Lower lobe of right lung (tissue), 2 donors: ENCODE measurements at regions not wholly inside any gene's neighbourhood (a gene's known extent, or its start where the extent isn't known, plus 50 kb on each side); places are given as distances from the start of the nearest gene placed in this dataset.
A peak's percentile ranks its signal among the peaks of the same experiment; 100 is the strongest.

Experiments
- ATAC-seq, 2 donors: fragments of 200-7000 bp; cut with Tn5 transposase; one replicate each; pipeline ENCODE4 v1.9.1; 2020 to 2022; ENCODE audit warnings: mild to moderate bottlenecking in 2 of 2, moderate library complexity in 2 of 2
- DNase-seq: peaks from one replicate; pipeline ENCODE4 v3.0.0-alpha.2; 2020
- H3K27ac ChIP-seq: fragments of 200-600 bp; one replicate; pipeline ENCODE4 v1.8.0; 2022
- H3K27me3 ChIP-seq: fragments of 200-600 bp; one replicate; pipeline ENCODE4 v1.8.0; 2022; ENCODE audit warnings: low read depth
- H3K36me3 ChIP-seq: fragments of 200-600 bp; one replicate; pipeline ENCODE4 v1.8.0; 2022; ENCODE audit warnings: mild to moderate bottlenecking
- H3K4me1 ChIP-seq: fragments of 200-600 bp; one replicate; pipeline ENCODE4 v1.8.0; 2022
- H3K4me3 ChIP-seq: fragments of 200-600 bp; one replicate; pipeline ENCODE4 v1.8.0; 2022; ENCODE audit warnings: mild to moderate bottlenecking
- H3K9me3 ChIP-seq: fragments of 200-600 bp; one replicate; pipeline ENCODE4 v1.8.0; 2022
- intact Hi-C: fragments of 100-400 bp; cut with DNase I; formaldehyde crosslinking; loops from one replicate; pipeline ENCODE4 v1.11.0; 2022
- TF ChIP-seq, protein P1 (sequence below): fragments of 200-600 bp; IDR thresholded peaks from one replicate; pipeline ENCODE4 v1.8.0; 2022; ENCODE audit warnings: antibody characterized with exemption, mild to moderate bottlenecking
- donor health status: DM: no; HTN: yes; CAD: no; lungs with severe emphysema.

DNA sequence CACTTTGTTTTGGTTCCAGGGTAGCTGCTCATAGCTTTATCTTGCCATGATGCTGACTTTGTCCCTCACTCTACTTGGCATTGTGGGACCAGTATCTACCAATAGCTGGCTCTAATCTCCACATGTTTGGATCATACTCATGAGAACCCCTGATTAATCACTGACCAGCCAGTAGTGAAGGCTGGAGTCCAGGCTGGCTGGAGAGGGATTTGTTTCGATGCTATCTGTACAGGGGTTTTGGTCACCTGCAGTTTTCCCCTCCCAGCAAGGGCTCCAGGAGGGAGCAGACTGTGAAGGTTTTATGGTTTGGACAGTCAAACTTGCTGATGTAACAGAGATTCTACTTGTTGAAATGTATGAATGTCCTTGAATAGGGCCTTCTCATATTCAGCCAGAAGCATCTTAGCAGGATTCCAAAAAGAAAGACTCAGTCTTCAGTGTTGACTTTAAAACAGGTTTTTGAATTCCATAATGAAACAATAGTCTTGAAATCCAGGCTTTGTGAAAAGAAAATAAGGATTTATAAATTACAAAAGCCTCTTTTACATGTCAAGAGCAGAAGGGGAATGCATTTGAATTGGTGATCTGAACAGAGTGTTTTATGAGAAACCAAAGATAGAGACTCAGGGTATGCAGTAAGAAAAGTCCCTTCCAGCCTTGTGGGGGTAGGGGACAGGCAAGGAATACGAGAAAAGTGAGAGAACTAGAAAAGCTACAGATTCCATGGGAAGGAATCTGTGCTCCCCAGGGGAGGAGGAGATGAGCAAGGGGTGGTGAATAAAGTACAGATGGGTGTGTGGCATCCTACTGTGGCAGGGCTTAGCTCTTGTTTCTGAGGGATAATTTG is 103.1 kb upstream of the SHISA3 start:
- ATAC-seq (no peak), DNase-seq (no peak)
- Histone ChIP-seq H3K9me3 (no peaks in the 10 kb centered on the region), H3K36me3 (no peaks in the 10 kb centered on the region), H3K4me3 (no peak overlapping the region), H3K27me3 (no peaks in the 10 kb centered on the region), H3K4me1 (no peaks in the 10 kb centered on the region), H3K27ac (no peak overlapping the region)
- intact Hi-C loops, result no loop called here
- TF ChIP-seq, protein P1, sequence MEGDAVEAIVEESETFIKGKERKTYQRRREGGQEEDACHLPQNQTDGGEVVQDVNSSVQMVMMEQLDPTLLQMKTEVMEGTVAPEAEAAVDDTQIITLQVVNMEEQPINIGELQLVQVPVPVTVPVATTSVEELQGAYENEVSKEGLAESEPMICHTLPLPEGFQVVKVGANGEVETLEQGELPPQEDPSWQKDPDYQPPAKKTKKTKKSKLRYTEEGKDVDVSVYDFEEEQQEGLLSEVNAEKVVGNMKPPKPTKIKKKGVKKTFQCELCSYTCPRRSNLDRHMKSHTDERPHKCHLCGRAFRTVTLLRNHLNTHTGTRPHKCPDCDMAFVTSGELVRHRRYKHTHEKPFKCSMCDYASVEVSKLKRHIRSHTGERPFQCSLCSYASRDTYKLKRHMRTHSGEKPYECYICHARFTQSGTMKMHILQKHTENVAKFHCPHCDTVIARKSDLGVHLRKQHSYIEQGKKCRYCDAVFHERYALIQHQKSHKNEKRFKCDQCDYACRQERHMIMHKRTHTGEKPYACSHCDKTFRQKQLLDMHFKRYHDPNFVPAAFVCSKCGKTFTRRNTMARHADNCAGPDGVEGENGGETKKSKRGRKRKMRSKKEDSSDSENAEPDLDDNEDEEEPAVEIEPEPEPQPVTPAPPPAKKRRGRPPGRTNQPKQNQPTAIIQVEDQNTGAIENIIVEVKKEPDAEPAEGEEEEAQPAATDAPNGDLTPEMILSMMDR, result no peak

DNA sequence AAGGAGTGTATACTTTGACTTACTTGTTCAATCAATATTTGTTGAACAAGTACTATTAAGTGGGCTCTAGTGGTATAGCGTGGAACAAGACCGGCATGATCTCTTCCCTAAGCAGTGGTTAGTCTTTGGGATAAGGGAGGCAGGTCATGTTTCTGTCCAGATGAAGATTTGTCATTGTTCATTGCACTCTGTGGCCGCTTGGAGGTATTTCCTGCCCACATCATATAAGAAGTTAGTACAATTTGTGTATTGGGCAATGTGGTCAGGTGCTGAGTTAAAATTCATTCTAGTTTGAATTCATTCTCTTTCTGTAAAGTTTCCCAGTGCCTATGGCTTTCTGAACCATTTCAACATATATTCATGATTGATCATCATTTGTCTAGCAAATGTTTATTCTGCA is 101.1 kb upstream of the SHISA3 start:
- H3K36me3 ChIP-seq, result no peaks in the 10 kb centered on the region
- no peak overlapping the region for H3K4me3 ChIP-seq

DNA sequence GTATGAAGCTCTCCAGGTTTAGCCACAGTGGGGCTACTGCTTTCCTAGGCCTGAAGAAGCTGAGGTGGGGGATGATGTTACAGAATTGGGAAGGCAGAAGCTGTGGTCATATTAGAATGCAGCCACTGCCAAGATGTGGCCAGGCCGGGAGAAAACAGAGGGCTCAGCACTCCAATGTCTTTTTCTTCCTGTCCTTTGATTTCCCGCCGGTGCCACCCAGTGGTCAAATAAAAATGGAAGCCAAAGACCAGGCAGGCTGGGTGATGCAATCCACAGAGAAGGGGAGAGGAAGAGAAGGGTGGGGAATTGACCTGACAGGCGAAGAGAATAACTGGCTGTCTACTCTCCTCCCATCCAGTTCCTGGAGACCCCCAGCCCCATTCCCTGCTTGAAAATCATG is 94.9 kb upstream of the SHISA3 start:
- Histone ChIP-seq H3K36me3 (no peaks in the 10 kb centered on the region), H3K4me1 (no peaks in the 10 kb centered on the region), H3K27ac (no peak overlapping the region), H3K9me3 (no peaks in the 10 kb centered on the region), H3K27me3 (no peaks in the 10 kb centered on the region), H3K4me3 (no peak overlapping the region)
- ATAC-seq, result no peak
- DNase-seq, result no peak
- TF ChIP-seq, protein P1, result peak; percentile 16
- intact Hi-C loops, result no loop called here

More for the DNA sequence above, 101.1 kb upstream of the SHISA3 start:
- no peak overlapping the region for H3K27ac ChIP-seq
- DNase-seq, result no peak
- ATAC-seq, result no peak
- no peaks in the 10 kb centered on the region for H3K9me3 ChIP-seq
- intact Hi-C loops, result no loop called here
- H3K4me1 ChIP-seq, result no peaks in the 10 kb centered on the region
- TF ChIP-seq, protein P1, result no peak
- no peaks in the 10 kb centered on the region for H3K27me3 ChIP-seq

DNA sequence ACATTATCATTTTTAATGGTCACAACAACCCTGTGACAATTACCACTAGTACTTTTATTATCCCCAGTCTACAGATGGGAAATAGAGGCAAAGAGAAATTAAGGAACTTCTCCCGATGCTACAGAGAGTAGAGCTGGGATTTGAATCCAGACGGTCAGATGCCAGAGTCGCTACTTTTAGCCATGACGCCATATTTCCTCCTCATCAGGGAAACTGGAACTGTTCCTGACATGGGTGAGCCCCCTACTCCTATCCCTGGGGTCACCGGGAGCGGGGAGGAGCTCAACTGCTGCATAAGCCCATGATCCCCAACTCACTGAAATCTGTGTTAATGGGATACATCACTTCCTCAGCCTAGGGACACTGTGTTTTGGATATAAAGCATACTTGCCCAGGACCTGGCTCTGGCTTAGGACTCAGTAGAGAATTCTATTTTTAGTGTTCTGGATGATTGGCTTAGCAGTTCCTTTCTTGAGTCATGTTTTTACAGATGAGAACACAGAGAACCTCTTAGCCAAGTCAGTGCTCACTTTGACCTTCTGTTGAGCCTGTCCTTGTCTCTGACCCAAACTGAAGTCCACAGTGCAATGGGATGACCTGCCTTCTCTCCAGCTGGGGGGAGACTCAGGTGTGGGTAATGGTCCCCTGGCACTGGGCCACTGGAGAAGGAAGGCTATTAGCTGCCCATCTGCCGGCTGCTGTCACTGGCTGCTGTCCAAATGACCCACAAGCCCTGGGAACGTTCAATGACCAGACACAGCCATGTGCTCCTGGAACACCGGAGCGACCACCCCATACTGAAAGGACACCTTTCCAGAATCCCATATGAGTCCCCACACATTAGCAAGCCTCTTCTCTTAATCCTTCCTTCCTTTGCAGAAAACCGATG is 90.8 kb upstream of the SHISA3 start:
- no peaks in the 10 kb centered on the region for H3K4me1 ChIP-seq
- ATAC-seq (no peak), DNase-seq (no peak)
- no peak overlapping the region for H3K4me3 ChIP-seq
- no peaks in the 10 kb centered on the region for H3K36me3 ChIP-seq
- TF ChIP-seq, protein P1, result no peak
- no peaks in the 10 kb centered on the region for H3K27me3 ChIP-seq
- H3K27ac ChIP-seq, result no peak overlapping the region
- intact Hi-C loops, result no loop called here
- no peaks in the 10 kb centered on the region for H3K9me3 ChIP-seq

DNA sequence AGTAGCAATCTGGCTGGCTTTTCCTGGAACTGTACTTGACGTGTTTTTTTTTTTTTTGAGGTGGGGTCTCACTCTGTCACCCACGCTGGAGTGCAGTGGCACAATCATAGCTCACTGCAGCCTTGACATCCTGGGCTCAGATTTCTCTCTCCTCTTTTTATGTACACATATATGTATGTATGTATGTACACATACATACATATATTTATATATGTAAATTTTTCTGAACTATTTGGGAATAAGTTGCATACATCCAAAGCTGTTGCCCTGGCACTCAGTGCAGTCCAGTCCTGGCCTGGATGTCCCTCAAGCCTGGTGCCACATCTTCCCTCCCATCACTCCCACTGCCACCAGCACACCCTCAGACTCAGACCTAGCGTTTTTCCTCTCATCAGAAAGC is 89.0 kb upstream of the SHISA3 start:
- H3K4me3 ChIP-seq, result no peak overlapping the region
- ATAC-seq (no peak), DNase-seq (no peak)
- H3K36me3 ChIP-seq, result no peaks in the 10 kb centered on the region
- H3K4me1 ChIP-seq, result no peaks in the 10 kb centered on the region
- intact Hi-C loops, result no loop called here
- H3K27ac ChIP-seq, result no peak overlapping the region
- TF ChIP-seq, protein P1, result no peak
- no peaks in the 10 kb centered on the region for H3K9me3 ChIP-seq
- H3K27me3 ChIP-seq, result no peaks in the 10 kb centered on the region
